ENCODE measurements at regions not wholly inside any gene's neighbourhood (a gene's known extent, or its start where the extent isn't known, plus 50 kb on each side); places are given as distances from the start of the nearest gene placed in this dataset.

GRCh38 chr13:82827724-82828123, 1054.5 kb downstream of the SLITRK1 start:
- intact Hi-C loops (cut with micrococcal nuclease), result no loop called here
- H3K4me3 ChIP-seq (replicated peaks in 1 of 3; ENCODE audit: insufficient read depth in 1 of 3, low read depth in 1 of 3, low read length in 3 of 3), result no peak overlapping the region
- no peaks in the 10 kb centered on the region for H3K36me3 ChIP-seq (ENCODE audit: control insufficient read depth in 2 of 2, extremely low read depth in 1 of 2, insufficient read depth in 2 of 2, low read length in 2 of 2)
- no peak overlapping the region for H3K27ac ChIP-seq (ENCODE audit: insufficient read depth, low read depth, low read length)
- H3K79me2 ChIP-seq (ENCODE audit: control insufficient read depth, insufficient read depth, low read length), result no peaks in the 10 kb centered on the region
- no peak overlapping the region for H2AFZ ChIP-seq (ENCODE audit: low read depth, low read length)
- no peaks in the 10 kb centered on the region for H3K9me1 ChIP-seq (replicated peaks; ENCODE audit: control insufficient read depth, extremely low read depth, insufficient read depth, low read length)
- ChIA-PET CTCF (no interaction called here), POLR2A (no interaction called here)
- H3K9ac ChIP-seq (replicated peaks; ENCODE audit: extremely low read depth, insufficient read depth, low read length), result no peak overlapping the region
- no peak for DNase-seq (ENCODE audit: low read depth, low spot score)
- BruUV-seq (replicated peaks), result no TSS peak
- no peaks in the 10 kb centered on the region for H3K4me1 ChIP-seq (ENCODE audit: control insufficient read depth, extremely low read depth, insufficient read depth, low read length)
- no peaks in the 10 kb centered on the region for H4K20me1 ChIP-seq (replicated peaks; ENCODE audit: control insufficient read depth, extremely low read depth, insufficient read depth, low read length)
- no peak for FAIRE-seq
- no peak for TF ChIP-seq EZH2 (IDR thresholded peaks at IDR 0.05; ENCODE audit: borderline replicate concordance, low read depth, low read length, severe bottlenecking)
- TF ChIP-seq GATA2 (IDR thresholded peaks at IDR 0.05; ENCODE audit: insufficient read depth, insufficient read length, low read depth, low read length), result no peak
- TF ChIP-seq MAX (IDR thresholded peaks at IDR 0.05; ENCODE audit: insufficient read depth, insufficient read length), result no peak
- no peak for TF ChIP-seq POLR2A (IDR thresholded peaks at IDR 0.05; ENCODE audit: low read depth, low read length)
- no peak for TF ChIP-seq POLR2AphosphoS5 (IDR thresholded peaks at IDR 0.05; ENCODE audit: insufficient read depth, low read depth, low read length)
- no peak for TF ChIP-seq FOS (IDR thresholded peaks at IDR 0.05; ENCODE audit: borderline replicate concordance, insufficient read depth, low read length)
- TF ChIP-seq CTCF (IDR thresholded peaks at IDR 0.05; ENCODE audit: extremely low read depth in 1 of 2, insufficient read depth in 1 of 2, low read depth in 1 of 2, low read length in 2 of 2), result no peak
- TF ChIP-seq JUN (IDR thresholded peaks at IDR 0.05; ENCODE audit: borderline replicate concordance, insufficient read depth, insufficient read length, low read depth), result no peak
- no peak for TF ChIP-seq MYC (IDR thresholded peaks at IDR 0.05; ENCODE audit: low read depth, low read length)
- dilution Hi-C loops (cut with MboI; ENCODE audit: extremely low pct_ligation_motif_present, low sequenced_read_pairs), result no loop called here
- H3K4me2 ChIP-seq (ENCODE audit: insufficient read depth, low read length), result no peak overlapping the region
- H3K27me3 ChIP-seq (ENCODE audit: control insufficient read depth in 2 of 2, insufficient read depth in 2 of 2, low read length in 2 of 2), result no peaks in the 10 kb centered on the region
- H3K9me3 ChIP-seq (replicated peaks; ENCODE audit: control insufficient read depth, insufficient read depth, low read length), result peaks cover 11% of the 10 kb centered on the region

Data from endothelial cell of umbilical vein (primary cell).